HepG2 (cell line): ENCODE measurements at regions not wholly inside any gene's neighbourhood (a gene's known extent, or its start where the extent isn't known, plus 50 kb on each side); places are given as distances from the start of the nearest gene placed in this dataset.

Experiments used
- ATAC-seq: fragments of 200-7000 bp; cut with Tn5 transposase; 3 replicates; pipeline ENCODE4 v1.9.1; 2020; ENCODE audit warnings: mild to moderate bottlenecking, moderate library complexity
- BruUV-seq: library from RNA; stranded (reverse); fragments of 400-500 nt; replicated peaks from 2 replicates; lab custom pipeline; 2021; lab: Mats Ljungman, UMichigan
- CTCF ChIA-PET: fragments of 300-600 bp; formaldehyde crosslinking; extraction: SDS; loops from one replicate; lab custom pipeline; 2021; ENCODE audit warnings: low total read pairs, inconsistent platforms, low intra/inter-chr PET ratio; lab: Yijun Ruan, JAX
- POLR2A ChIA-PET: fragments of 350-600 bp; sonication (Branson Sonifier 250); formaldehyde crosslinking; loops from one replicate; lab custom pipeline; 2020; ENCODE audit warnings: antibody characterized with exemption, inconsistent platforms; lab: Yijun Ruan, JAX
- DNase-seq: peaks from one replicate; pipeline ENCODE4 v3.0.0-alpha.2; 2015; ENCODE audit warnings: low spot score
- FAIRE-seq: peaks from 3 replicates; lab custom pipeline; 2011; peaks lifted over from hg19 to GRCh38; lab: Jason Lieb, UNC
- H2AFZ ChIP-seq: one replicate; pipeline ENCODE4 v1.6.1; 2011; ENCODE audit warnings: low read length, inconsistent platforms
- H3K27ac ChIP-seq: fragments of 300-600 bp; 3 replicates; pipeline ENCODE4 v1.8.0; 2011; ENCODE audit warnings: mixed run types, mild to moderate bottlenecking, mixed read lengths, low read length, inconsistent platforms; ENCODE audit not compliant: insufficient read depth; ENCODE audit errors: extremely low read length
- H3K27me3 ChIP-seq, 2 experiments: fragments of 200-600 bp in 1 of 2; 2 replicates in 1 of 2; 3 replicates in 1 of 2; pipeline versions ENCODE4 v1.6.0 to v1.8.0; 2011; ENCODE audit warnings: low read length in 2 of 2, mild to moderate bottlenecking in 2 of 2, moderate library complexity in 2 of 2, inconsistent platforms in 1 of 2; ENCODE audit not compliant: insufficient read depth in 2 of 2, control insufficient read depth in 1 of 2
- H3K36me3 ChIP-seq, 2 experiments: fragments of 200-600 bp in 1 of 2; replicated peaks in 1 of 2; 2 replicates in 1 of 2; 3 replicates in 1 of 2; pipeline versions ENCODE4 v1.5.1 to v1.8.0; 2011; ENCODE audit warnings: low read length in 2 of 2, inconsistent platforms in 1 of 2; ENCODE audit not compliant: insufficient read depth in 2 of 2, control insufficient read depth in 1 of 2
- H3K4me1 ChIP-seq: 2 replicates; pipeline ENCODE4 v1.5.1; 2012; ENCODE audit warnings: low read length, inconsistent platforms; ENCODE audit not compliant: insufficient read depth
- H3K4me2 ChIP-seq: 2 replicates; pipeline ENCODE4 v1.6.0; 2011; ENCODE audit warnings: low read depth, low read length, inconsistent platforms
- H3K4me3 ChIP-seq, 3 experiments: fragments of 200-600 bp in 1 of 3; sonication (generic), shearing (Covaris generic) in 1 of 3; replicated peaks in 1 of 3; 2 replicates each; pipeline ENCODE4 v1.5.1; 2011 to 2016; ENCODE audit warnings: low read length in 3 of 3, inconsistent platforms in 2 of 3, low read depth in 2 of 3, mild to moderate bottlenecking in 2 of 3, control low read depth in 1 of 3, mixed read lengths in 1 of 3; ENCODE audit not compliant: insufficient read depth in 1 of 3
- H3K79me2 ChIP-seq: one replicate; pipeline ENCODE4 v1.6.1; 2011; ENCODE audit warnings: low read length, inconsistent platforms; ENCODE audit not compliant: insufficient read depth
- H3K9ac ChIP-seq: 2 replicates; pipeline ENCODE4 v1.6.0; 2011; ENCODE audit warnings: mild to moderate bottlenecking, low read depth, low read length, inconsistent platforms; ENCODE audit not compliant: insufficient read depth
- H3K9me3 ChIP-seq: 2 replicates; pipeline ENCODE4 v1.5.1; 2012; ENCODE audit warnings: mild to moderate bottlenecking, low read length
- H4K20me1 ChIP-seq: 2 replicates; pipeline ENCODE4 v1.6.0; 2011; ENCODE audit warnings: inconsistent platforms, mild to moderate bottlenecking, low read length, moderate library complexity; ENCODE audit not compliant: insufficient read depth
- FOXA1 ChIP-seq, 2 experiments: fragments of 450-650 bp in 1 of 2; sonication (generic) in 1 of 2; formaldehyde crosslinking in 1 of 2; IDR thresholded peaks; 2 replicates each; pipeline versions ENCODE4 v1.4.0 to v1.6.1; 2016 to 2020; ENCODE audit warnings: missing genetic modification reagents in 1 of 2
- KLF11 ChIP-seq: IDR thresholded peaks from 2 replicates; pipeline ENCODE4 v1.6.1; 2016; ENCODE audit warnings: missing compliant biosample characterization
- PHF20 ChIP-seq: sonication (generic); formaldehyde crosslinking; IDR thresholded peaks from 2 replicates; pipeline ENCODE4 v1.5.0; 2020; ENCODE audit warnings: mild to moderate bottlenecking, missing genetic modification reagents
- PPARG ChIP-seq: conservative IDR thresholded peaks from 2 replicates; pipeline ENCODE4 v1.6.1; 2016; ENCODE audit warnings: missing biosample characterization, missing genetic modification reagents
- SMC3 ChIP-seq: IDR thresholded peaks from 2 replicates; pipeline ENCODE4 v1.6.1; 2011; ENCODE audit warnings: low read length, improper control_type of control experiment
- ZNF652 ChIP-seq: IDR thresholded peaks from 2 replicates; pipeline ENCODE4 v1.6.1; 2016; ENCODE audit warnings: low read depth, borderline replicate concordance
- WGBS: methylation state at CpG from one replicate; pipeline ENCODE4 v1.1.6; 2017; ENCODE audit warnings: low lambda C conversion rate; 5-methylcytosine and 5-hydroxymethylcytosine counted together
- in situ Hi-C: cut with HindIII; loops from 2 replicates; pipeline ENCODE4 v1.10.0; 2017; ENCODE audit warnings: low pct_unique_long_range_greater_than_20kb; ENCODE audit not compliant: extremely low pct_ligation_motif_present
- intact Hi-C: fragments of 100-400 bp; cut with micrococcal nuclease; formaldehyde crosslinking; loops from one replicate; pipeline ENCODE4 v1.10.0; 2022; ENCODE audit not compliant: unreplicated experiment
- TF ChIP-seq, protein P1 (sequence below): sonication (generic); formaldehyde crosslinking; IDR thresholded peaks from 2 replicates; pipeline ENCODE4 v1.8.0; 2023; ENCODE audit warnings: mild to moderate bottlenecking, missing genetic modification reagents
- TF ChIP-seq, protein P2 (sequence below): sonication (generic); formaldehyde crosslinking; IDR thresholded peaks from 2 replicates; pipeline ENCODE4 v1.5.0; 2020; ENCODE audit warnings: mild to moderate bottlenecking, missing genetic modification reagents, borderline replicate concordance
- TF ChIP-seq, protein P3 (sequence below): sonication (generic); formaldehyde crosslinking; IDR thresholded peaks from 2 replicates; pipeline ENCODE4 v1.4.0; 2020; ENCODE audit warnings: missing genetic modification reagents
- TF ChIP-seq, protein P4 (sequence below): sonication (generic); formaldehyde crosslinking; IDR thresholded peaks from 2 replicates; pipeline ENCODE4 v1.4.0; 2020; ENCODE audit warnings: mild to moderate bottlenecking, missing genetic modification reagents

DNA sequence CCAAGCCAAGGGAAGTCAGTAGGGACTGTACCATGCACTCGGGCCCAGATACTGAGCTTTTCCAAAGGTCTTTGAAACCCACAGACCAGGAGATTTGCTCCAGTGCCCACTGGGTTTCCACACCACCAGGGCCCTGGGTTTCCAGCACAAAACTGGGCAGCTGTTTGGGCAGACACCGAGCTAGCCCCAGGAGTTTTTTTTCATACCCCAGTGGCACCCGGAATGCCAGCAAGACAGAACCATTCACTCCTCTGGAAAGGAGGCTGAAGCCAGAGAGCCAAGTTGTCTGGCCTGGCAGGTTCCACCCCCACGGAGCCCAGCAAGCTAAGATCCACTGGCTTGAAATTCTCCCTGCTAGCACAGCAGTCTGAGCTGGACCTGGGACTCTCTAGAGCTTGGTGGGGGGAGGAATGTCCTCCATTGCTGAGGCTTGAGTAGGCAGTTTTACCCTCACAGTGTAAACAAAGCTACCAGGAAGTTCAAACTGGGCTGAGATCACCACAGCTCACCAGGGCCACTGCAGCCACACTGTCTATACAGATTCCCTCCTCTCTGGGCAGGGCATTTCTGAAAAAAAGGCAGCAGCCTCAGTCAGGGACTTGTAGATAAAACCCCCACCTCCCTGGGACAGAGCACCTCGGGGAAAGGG is 793.7 kb downstream of the RPS29 start:
- H3K36me3 ChIP-seq = no peaks in the 10 kb centered on the region
- H4K20me1 ChIP-seq = no peaks in the 10 kb centered on the region
- peak overlapping the region; percentile 45; the same call in 1 of the 2 replicates for H3K4me2 ChIP-seq
- DNase-seq (peak; percentile 22), ATAC-seq (peak; percentile 92), FAIRE-seq (no peak)
- WGBS = 0% methylated on average over 3 of the region's 5 CpGs
- no peak overlapping the region for H3K9ac ChIP-seq
- peak overlapping the region in 1 of 3 experiments; percentile 10; a peak in 1 of 6 replicates for H3K4me3 ChIP-seq
- H3K27me3 ChIP-seq = no peaks in the 10 kb centered on the region
- H3K4me1 ChIP-seq = peaks cover 7% of the 10 kb centered on the region; the same call in 1 of the 2 replicates
- in situ Hi-C loops = no loop called here
- H2AFZ ChIP-seq = no peak overlapping the region
- POLR2A ChIA-PET = no interaction called here
- no peak overlapping the region for H3K27ac ChIP-seq
- intact Hi-C loops = no loop called here
- CTCF ChIA-PET = no interaction called here
- BruUV-seq = no TSS peak
- peaks cover 30% of the 10 kb centered on the region for H3K9me3 ChIP-seq
- H3K79me2 ChIP-seq = no peaks in the 10 kb centered on the region
- TF ChIP-seq PPARG (no peak), PHF20 (CRISPR knock-in tag) (peak; percentile 26; the same call in 1 of the 2 replicates), ZNF652 (no peak), SMC3 (no peak), KLF11 (CRISPR knock-in tag) (no peak), FOXA1 (IDR thresholded peaks at IDR 0.05) (no peak), FOXA1 (CRISPR knock-in tag; IDR thresholded peaks at IDR 0.05) (peak; percentile 26; the same call in 1 of the 2 replicates)
- TF ChIP-seq, protein P1, sequence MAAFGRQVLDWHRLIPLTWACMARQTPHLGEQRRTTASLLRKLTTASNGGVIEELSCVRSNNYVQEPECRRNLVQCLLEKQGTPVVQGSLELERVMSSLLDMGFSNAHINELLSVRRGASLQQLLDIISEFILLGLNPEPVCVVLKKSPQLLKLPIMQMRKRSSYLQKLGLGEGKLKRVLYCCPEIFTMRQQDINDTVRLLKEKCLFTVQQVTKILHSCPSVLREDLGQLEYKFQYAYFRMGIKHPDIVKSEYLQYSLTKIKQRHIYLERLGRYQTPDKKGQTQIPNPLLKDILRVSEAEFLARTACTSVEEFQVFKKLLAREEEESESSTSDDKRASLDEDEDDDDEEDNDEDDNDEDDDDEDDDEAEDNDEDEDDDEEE (CRISPR knock-in tag) = no peak
- TF ChIP-seq, protein P2, sequence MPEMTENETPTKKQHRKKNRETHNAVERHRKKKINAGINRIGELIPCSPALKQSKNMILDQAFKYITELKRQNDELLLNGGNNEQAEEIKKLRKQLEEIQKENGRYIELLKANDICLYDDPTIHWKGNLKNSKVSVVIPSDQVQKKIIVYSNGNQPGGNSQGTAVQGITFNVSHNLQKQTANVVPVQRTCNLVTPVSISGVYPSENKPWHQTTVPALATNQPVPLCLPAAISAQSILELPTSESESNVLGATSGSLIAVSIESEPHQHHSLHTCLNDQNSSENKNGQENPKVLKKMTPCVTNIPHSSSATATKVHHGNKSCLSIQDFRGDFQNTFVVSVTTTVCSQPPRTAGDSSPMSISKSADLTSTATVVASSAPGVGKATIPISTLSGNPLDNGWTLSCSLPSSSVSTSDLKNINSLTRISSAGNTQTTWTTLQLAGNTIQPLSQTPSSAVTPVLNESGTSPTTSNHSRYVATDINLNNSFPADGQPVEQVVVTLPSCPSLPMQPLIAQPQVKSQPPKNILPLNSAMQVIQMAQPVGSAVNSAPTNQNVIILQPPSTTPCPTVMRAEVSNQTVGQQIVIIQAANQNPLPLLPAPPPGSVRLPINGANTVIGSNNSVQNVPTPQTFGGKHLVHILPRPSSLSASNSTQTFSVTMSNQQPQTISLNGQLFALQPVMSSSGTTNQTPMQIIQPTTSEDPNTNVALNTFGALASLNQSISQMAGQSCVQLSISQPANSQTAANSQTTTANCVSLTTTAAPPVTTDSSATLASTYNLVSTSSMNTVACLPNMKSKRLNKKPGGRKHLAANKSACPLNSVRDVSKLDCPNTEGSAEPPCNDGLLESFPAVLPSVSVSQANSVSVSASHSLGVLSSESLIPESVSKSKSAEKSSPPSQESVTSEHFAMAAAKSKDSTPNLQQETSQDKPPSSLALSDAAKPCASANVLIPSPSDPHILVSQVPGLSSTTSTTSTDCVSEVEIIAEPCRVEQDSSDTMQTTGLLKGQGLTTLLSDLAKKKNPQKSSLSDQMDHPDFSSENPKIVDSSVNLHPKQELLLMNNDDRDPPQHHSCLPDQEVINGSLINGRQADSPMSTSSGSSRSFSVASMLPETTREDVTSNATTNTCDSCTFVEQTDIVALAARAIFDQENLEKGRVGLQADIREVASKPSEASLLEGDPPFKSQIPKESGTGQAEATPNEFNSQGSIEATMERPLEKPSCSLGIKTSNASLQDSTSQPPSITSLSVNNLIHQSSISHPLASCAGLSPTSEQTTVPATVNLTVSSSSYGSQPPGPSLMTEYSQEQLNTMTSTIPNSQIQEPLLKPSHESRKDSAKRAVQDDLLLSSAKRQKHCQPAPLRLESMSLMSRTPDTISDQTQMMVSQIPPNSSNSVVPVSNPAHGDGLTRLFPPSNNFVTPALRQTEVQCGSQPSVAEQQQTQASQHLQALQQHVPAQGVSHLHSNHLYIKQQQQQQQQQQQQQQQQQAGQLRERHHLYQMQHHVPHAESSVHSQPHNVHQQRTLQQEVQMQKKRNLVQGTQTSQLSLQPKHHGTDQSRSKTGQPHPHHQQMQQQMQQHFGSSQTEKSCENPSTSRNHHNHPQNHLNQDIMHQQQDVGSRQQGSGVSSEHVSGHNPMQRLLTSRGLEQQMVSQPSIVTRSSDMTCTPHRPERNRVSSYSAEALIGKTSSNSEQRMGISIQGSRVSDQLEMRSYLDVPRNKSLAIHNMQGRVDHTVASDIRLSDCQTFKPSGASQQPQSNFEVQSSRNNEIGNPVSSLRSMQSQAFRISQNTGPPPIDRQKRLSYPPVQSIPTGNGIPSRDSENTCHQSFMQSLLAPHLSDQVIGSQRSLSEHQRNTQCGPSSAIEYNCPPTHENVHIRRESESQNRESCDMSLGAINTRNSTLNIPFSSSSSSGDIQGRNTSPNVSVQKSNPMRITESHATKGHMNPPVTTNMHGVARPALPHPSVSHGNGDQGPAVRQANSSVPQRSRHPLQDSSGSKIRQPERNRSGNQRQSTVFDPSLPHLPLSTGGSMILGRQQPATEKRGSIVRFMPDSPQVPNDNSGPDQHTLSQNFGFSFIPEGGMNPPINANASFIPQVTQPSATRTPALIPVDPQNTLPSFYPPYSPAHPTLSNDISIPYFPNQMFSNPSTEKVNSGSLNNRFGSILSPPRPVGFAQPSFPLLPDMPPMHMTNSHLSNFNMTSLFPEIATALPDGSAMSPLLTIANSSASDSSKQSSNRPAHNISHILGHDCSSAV = no peak
- TF ChIP-seq, protein P3, sequence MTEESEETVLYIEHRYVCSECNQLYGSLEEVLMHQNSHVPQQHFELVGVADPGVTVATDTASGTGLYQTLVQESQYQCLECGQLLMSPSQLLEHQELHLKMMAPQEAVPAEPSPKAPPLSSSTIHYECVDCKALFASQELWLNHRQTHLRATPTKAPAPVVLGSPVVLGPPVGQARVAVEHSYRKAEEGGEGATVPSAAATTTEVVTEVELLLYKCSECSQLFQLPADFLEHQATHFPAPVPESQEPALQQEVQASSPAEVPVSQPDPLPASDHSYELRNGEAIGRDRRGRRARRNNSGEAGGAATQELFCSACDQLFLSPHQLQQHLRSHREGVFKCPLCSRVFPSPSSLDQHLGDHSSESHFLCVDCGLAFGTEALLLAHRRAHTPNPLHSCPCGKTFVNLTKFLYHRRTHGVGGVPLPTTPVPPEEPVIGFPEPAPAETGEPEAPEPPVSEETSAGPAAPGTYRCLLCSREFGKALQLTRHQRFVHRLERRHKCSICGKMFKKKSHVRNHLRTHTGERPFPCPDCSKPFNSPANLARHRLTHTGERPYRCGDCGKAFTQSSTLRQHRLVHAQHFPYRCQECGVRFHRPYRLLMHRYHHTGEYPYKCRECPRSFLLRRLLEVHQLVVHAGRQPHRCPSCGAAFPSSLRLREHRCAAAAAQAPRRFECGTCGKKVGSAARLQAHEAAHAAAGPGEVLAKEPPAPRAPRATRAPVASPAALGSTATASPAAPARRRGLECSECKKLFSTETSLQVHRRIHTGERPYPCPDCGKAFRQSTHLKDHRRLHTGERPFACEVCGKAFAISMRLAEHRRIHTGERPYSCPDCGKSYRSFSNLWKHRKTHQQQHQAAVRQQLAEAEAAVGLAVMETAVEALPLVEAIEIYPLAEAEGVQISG (CRISPR knock-in tag) = no peak
- TF ChIP-seq, protein P4, sequence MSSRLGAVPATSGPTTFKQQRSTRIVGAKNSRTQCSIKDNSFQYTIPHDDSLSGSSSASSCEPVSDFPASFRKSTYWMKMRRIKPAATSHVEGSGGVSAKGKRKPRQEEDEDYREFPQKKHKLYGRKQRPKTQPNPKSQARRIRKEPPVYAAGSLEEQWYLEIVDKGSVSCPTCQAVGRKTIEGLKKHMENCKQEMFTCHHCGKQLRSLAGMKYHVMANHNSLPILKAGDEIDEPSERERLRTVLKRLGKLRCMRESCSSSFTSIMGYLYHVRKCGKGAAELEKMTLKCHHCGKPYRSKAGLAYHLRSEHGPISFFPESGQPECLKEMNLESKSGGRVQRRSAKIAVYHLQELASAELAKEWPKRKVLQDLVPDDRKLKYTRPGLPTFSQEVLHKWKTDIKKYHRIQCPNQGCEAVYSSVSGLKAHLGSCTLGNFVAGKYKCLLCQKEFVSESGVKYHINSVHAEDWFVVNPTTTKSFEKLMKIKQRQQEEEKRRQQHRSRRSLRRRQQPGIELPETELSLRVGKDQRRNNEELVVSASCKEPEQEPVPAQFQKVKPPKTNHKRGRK (CRISPR knock-in tag) = no peak
